DOHH2 (cell line): ENCODE measurements at regions not wholly inside any gene's neighbourhood (a gene's known extent, or its start where the extent isn't known, plus 50 kb on each side); places are given as distances from the start of the nearest gene placed in this dataset.

Experiments
- H3F3A ChIP-seq: fragments of 200-600 bp; sonication (generic), shearing (Covaris generic); 2 replicates; pipeline ENCODE4 v1.6.0; 2016; ENCODE audit warnings: antibody characterized with exemption, mild to moderate bottlenecking; ENCODE audit not compliant: control insufficient read depth, insufficient read depth
- H3K27ac ChIP-seq: fragments of 200-600 bp; sonication (generic); 2 replicates; pipeline ENCODE4 v1.5.1; 2014; ENCODE audit warnings: low read depth, mild to moderate bottlenecking, low read length, moderate library complexity
- H3K27me3 ChIP-seq: fragments of 200-600 bp; sonication (generic); 2 replicates; pipeline ENCODE4 v1.6.1; 2014; ENCODE audit warnings: mild to moderate bottlenecking, low read length, mixed read lengths; ENCODE audit not compliant: control insufficient read depth
- H3K36me3 ChIP-seq: fragments of 200-600 bp; sonication (generic); 2 replicates; pipeline ENCODE4 v1.6.1; 2014; ENCODE audit warnings: mild to moderate bottlenecking, low read length, moderate library complexity, mixed read lengths; ENCODE audit not compliant: control insufficient read depth
- H3K4me1 ChIP-seq: fragments of 200-600 bp; sonication (generic); 2 replicates; pipeline ENCODE4 v1.6.1; 2014; ENCODE audit warnings: mild to moderate bottlenecking, low read length, mixed read lengths; ENCODE audit not compliant: control insufficient read depth
- H3K4me2 ChIP-seq: fragments of 200-600 bp; sonication (generic); 2 replicates; pipeline ENCODE4 v1.6.0; 2014; ENCODE audit warnings: mild to moderate bottlenecking, low read length, moderate library complexity
- H3K4me3 ChIP-seq: fragments of 200-600 bp; sonication (generic); 2 replicates; pipeline ENCODE4 v1.5.1; 2014; ENCODE audit warnings: mild to moderate bottlenecking, low read length, mixed read lengths
- H3K79me2 ChIP-seq: fragments of 200-600 bp; sonication (generic); 2 replicates; pipeline ENCODE4 v1.6.1; 2014; ENCODE audit warnings: mild to moderate bottlenecking, low read length, mixed read lengths; ENCODE audit not compliant: control insufficient read depth
- H3K9me2 ChIP-seq: fragments of 200-600 bp; sonication (generic); replicated peaks from 2 replicates; pipeline ENCODE4 v1.6.1; 2014; ENCODE audit warnings: mild to moderate bottlenecking, low read length, mixed read lengths; ENCODE audit not compliant: control insufficient read depth
- H3K9me3 ChIP-seq: fragments of 200-600 bp; sonication (generic); 2 replicates; pipeline ENCODE4 v1.6.1; 2014; ENCODE audit warnings: antibody characterized with exemption, low read length, mixed read lengths; ENCODE audit not compliant: control insufficient read depth, insufficient read depth
- H4K20me1 ChIP-seq: fragments of 200-600 bp; sonication (generic); 2 replicates; pipeline ENCODE4 v1.6.0; 2014; ENCODE audit warnings: low read depth, mild to moderate bottlenecking, antibody characterized with exemption, low read length, moderate library complexity; ENCODE audit not compliant: control insufficient read depth, insufficient read depth
- EZH2phosphoT487 ChIP-seq: fragments of 200-600 bp; sonication (generic); IDR thresholded peaks from 2 replicates; pipeline ENCODE4 v1.6.1; 2017; ENCODE audit warnings: borderline replicate concordance, mild to moderate bottlenecking, antibody characterized with exemption, low read length, moderate library complexity, mixed read lengths
- TF ChIP-seq, protein P1 (sequence below): fragments of 200-600 bp; sonication (generic); IDR thresholded peaks from one replicate; pipeline ENCODE4 v1.5.1; 2014; ENCODE audit warnings: antibody characterized with exemption, mild to moderate bottlenecking, low read depth, low read length; ENCODE audit not compliant: poor library complexity, severe bottlenecking

DNA sequence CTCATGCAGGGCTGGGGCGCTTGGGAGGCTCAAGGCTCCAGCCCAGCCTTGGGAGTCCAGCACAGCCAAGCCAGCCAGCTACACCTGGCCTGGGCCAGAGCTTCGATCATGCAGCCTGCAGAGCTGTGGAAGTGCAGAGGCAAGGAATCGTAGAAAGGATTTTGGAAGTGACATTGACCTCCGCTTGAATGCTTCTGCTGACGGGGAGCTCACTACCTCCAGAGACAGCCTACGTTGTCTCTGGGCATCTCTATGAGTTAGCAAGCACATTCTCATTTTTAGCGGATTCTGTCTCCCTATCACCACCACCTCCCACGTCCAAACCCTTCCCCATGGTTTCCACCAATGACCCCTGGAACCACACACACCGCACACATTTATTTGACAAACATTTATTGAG lies 88.5 kb downstream of the MICALL2 start:
- Histone ChIP-seq H3F3A (no peaks in the 10 kb centered on the region), H3K36me3 (no peaks in the 10 kb centered on the region), H3K9me2 (no peaks in the 10 kb centered on the region), H3K79me2 (no peaks in the 10 kb centered on the region), H3K4me1 (no peaks in the 10 kb centered on the region), H3K4me2 (no peak overlapping the region), H3K9me3 (no peaks in the 10 kb centered on the region), H3K4me3 (no peak overlapping the region), H3K27ac (no peak overlapping the region), H4K20me1 (no peaks in the 10 kb centered on the region), H3K27me3 (no peaks in the 10 kb centered on the region)
- TF ChIP-seq, protein P1, sequence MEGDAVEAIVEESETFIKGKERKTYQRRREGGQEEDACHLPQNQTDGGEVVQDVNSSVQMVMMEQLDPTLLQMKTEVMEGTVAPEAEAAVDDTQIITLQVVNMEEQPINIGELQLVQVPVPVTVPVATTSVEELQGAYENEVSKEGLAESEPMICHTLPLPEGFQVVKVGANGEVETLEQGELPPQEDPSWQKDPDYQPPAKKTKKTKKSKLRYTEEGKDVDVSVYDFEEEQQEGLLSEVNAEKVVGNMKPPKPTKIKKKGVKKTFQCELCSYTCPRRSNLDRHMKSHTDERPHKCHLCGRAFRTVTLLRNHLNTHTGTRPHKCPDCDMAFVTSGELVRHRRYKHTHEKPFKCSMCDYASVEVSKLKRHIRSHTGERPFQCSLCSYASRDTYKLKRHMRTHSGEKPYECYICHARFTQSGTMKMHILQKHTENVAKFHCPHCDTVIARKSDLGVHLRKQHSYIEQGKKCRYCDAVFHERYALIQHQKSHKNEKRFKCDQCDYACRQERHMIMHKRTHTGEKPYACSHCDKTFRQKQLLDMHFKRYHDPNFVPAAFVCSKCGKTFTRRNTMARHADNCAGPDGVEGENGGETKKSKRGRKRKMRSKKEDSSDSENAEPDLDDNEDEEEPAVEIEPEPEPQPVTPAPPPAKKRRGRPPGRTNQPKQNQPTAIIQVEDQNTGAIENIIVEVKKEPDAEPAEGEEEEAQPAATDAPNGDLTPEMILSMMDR: no peak
- TF ChIP-seq EZH2phosphoT487: no peak

DNA sequence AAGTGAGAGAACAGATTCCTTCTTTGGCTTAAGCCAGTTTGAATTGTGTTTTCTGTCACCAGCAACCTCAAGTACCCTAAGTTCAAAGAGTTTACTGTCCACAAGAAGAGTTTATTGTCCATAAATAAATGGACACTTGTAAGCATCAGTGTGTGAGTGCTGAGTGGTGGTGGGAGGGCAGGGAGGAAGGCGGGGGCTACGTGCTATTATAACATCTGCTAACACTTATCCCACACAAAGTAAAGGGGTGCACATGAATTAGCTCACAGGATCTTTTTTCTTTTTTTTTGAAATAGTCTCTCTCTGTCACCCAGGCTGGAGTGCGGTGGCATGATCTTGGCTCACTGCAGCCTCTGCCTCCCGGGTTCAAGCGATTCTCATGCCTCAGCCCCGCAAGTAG lies 87.2 kb downstream of the MICALL2 start:
- no peak for TF ChIP-seq EZH2phosphoT487
- TF ChIP-seq, protein P1: no peak
- Histone ChIP-seq H3K4me2 (no peak overlapping the region), H3K4me3 (no peak overlapping the region), H3K9me3 (no peaks in the 10 kb centered on the region), H3K36me3 (no peaks in the 10 kb centered on the region), H3K9me2 (no peaks in the 10 kb centered on the region), H3F3A (no peaks in the 10 kb centered on the region), H3K4me1 (no peaks in the 10 kb centered on the region), H3K27ac (no peak overlapping the region), H3K79me2 (no peaks in the 10 kb centered on the region), H3K27me3 (no peaks in the 10 kb centered on the region), H4K20me1 (no peaks in the 10 kb centered on the region)

DNA sequence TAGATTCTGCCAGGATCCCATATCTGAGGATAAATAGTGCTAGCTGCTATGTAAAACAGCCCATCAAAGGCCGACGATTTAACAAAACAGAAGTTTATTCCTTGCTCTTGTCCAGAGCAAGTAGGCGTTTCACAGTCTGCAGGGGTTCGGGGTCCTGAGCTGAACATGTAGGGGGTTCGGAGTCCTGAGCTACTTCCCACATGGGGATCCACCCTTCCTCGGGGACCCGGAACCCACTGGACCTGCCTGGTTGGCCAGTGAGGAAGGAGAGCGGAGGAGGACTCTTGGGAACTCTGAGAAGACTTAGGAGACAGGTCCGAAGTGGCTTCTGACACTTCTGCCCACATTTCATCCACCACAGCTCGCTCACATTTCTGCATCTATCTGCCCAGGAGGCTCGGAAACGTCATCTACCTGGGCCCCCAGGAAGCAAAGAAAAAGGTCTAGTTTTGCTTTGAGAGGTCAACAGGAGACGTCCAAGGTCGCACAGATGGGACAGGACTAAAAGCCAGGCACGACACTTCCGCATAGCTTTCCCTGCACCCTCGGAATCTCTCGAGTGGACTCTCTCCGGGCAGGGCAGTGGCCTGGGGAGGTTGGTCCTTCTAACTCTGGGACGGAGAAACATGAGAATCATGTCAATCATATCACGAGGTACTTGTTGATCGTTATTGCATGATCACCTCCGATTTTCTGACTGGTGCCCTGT lies 86.4 kb downstream of the MICALL2 start:
- no peak for TF ChIP-seq EZH2phosphoT487
- TF ChIP-seq, protein P1: no peak

More for the DNA sequence above, 86.4 kb downstream of the MICALL2 start:
- H3K36me3 ChIP-seq: no peaks in the 10 kb centered on the region
- no peak overlapping the region for H3K4me3 ChIP-seq
- no peaks in the 10 kb centered on the region for H3K9me3 ChIP-seq
- no peaks in the 10 kb centered on the region for H3K9me2 ChIP-seq
- H3K79me2 ChIP-seq: no peaks in the 10 kb centered on the region
- H3K4me1 ChIP-seq: no peaks in the 10 kb centered on the region
- no peak overlapping the region for H3K4me2 ChIP-seq
- H3K27me3 ChIP-seq: no peaks in the 10 kb centered on the region
- no peaks in the 10 kb centered on the region for H3F3A ChIP-seq
- H3K27ac ChIP-seq: no peak overlapping the region
- H4K20me1 ChIP-seq: no peaks in the 10 kb centered on the region
